ENCODE measurements at regions not wholly inside any gene's neighbourhood (a gene's known extent, or its start where the extent isn't known, plus 50 kb on each side); places are given as distances from the start of the nearest gene placed in this dataset.
A peak's percentile ranks its signal among the peaks of the same experiment; 100 is the strongest.

DNA sequence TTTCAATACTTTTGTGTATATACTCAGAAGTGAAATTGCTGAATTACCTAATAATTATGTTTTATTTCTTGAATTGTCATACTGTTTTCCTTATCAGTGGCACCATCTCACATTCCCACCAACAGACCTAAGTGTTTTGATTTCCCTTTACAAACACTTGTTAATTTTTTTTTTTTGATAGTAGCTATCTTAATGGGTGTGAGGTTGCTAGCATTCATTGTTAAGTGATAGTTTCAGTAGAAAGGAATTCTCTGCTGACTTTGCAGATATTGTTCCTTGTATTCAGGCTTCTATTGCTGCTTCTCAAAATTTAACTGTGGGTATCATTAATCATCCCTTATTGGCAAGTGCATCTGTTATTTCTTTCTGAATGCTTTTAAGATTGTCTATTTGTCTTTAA is 927.5 kb upstream of the SLIT2 start:
- DNase-seq (ENCODE audit: low read depth): no peak
- TF ChIP-seq CTCF (conservative IDR thresholded peaks at IDR 0.05; ENCODE audit: low read depth, low read length): no peak
- H3K4me3 ChIP-seq (ENCODE audit: low read depth, low read length): no peak overlapping the region

DNA sequence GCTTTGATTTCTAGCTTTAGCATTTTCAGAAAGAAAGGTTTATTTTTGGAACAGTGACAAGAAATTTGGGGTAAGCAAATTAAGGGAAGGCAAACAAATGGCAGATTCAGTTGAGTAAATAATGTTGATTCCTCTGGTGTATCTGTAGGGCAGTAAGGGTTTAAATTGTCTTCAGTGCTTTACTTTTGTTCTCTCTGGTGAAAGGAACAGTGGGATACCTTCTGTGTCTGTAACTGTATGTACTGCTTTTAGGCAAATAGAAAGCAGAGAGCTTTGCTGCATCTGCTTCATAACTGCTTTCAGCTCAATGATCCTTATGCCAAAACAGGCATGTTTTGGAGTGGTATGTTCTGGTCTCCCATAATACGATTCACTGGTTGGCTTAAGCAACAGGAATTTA is 932.1 kb upstream of the SLIT2 start:
- no peak overlapping the region for H3K4me3 ChIP-seq (ENCODE audit: low read depth, low read length)
- TF ChIP-seq CTCF (conservative IDR thresholded peaks at IDR 0.05; ENCODE audit: low read depth, low read length): no peak
- no peak for DNase-seq (ENCODE audit: low read depth)

DNA sequence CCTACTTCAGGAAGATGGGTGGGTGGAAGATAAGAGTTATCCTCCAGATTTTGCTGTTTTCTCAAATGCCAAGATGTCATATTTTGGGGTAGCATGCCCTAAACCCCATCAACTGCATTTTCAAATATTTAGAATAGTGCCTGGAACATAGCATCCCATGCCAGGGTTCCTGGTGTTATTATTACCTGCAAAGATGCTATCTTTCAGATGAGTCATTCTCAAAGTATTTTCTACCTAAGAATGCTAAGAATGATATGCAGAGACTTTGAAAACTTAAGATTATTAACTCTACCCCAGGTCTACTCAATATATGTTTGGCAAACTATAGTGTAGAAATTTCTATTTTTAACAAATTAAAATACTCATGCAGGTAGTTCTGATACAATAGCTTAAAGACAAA is 934.3 kb upstream of the SLIT2 start:
- no peak for TF ChIP-seq CTCF (conservative IDR thresholded peaks at IDR 0.05; ENCODE audit: low read depth, low read length)
- no peak for DNase-seq (ENCODE audit: low read depth)
- H3K4me3 ChIP-seq (ENCODE audit: low read depth, low read length): no peak overlapping the region

DNA sequence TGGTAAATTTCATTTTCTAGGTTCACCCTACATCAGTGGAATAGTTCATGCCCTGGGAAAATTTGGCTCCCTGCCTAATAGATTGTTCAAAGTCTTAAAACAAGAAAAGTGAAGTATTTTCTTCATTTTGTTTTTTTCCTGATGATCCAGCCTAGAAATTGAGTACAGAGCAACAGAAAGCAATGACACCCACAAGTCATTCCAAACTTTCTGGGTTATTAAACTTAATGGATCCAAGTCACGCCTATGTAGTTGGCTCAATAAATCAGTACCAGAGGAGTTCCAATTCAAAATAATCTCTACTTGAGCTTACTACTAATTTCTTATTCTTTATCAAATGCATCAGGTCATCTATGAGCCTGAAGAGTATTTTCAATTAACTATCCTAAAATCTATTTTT is 937.6 kb upstream of the SLIT2 start:
- no peak for DNase-seq (ENCODE audit: low read depth)
- TF ChIP-seq CTCF (conservative IDR thresholded peaks at IDR 0.05; ENCODE audit: low read depth, low read length): no peak
- H3K4me3 ChIP-seq (ENCODE audit: low read depth, low read length): no peak overlapping the region

GRCh38 chr4:19309378-19309777 is 942.3 kb upstream of the SLIT2 start:
- TF ChIP-seq CTCF (conservative IDR thresholded peaks at IDR 0.05; ENCODE audit: low read depth, low read length): peak; percentile 64
- H3K4me3 ChIP-seq (ENCODE audit: low read depth, low read length): no peak overlapping the region
- peak; percentile 12 for DNase-seq (ENCODE audit: low read depth)

DNA sequence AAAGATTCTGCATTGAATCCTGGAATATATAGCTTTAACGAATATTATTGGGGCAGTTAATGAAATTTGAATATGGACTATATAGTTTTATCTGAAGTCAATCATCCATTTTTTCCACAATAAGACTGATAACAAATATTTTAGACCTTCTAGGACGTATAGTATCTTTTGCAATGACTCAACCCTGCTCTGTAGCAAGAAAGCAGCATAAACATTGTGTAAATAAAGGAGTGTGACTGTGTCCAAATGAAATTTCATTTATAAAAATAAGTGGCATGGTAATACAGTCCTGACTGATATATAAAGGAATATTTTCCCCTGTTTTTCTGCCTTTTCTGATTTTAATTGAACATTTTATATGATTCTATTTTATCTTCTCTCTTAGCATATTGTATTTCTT is 947.7 kb upstream of the SLIT2 start:
- no peak for DNase-seq (ENCODE audit: low read depth)
- no peak for TF ChIP-seq CTCF (conservative IDR thresholded peaks at IDR 0.05; ENCODE audit: low read depth, low read length)
- H3K4me3 ChIP-seq (ENCODE audit: low read depth, low read length): no peak overlapping the region

DNA sequence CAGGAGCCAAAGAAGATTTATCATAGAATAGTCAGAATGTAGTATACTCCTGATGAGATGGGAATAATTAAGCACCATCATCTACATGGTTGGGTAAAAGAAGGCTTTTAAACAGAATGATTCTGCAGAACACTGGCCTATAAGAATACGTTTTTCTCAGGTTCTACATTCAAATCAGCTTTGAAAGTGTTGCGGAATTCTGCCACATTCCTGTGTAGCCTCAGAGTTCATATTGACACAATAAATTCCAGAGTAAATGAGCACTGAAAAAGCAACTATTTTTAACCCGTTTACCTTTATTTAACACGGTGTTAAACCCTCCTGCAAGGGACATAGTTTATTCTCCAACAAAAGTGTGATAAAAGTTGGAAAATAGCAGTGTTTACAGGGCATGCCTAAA is 950.2 kb upstream of the SLIT2 start:
- H3K4me3 ChIP-seq (ENCODE audit: low read depth, low read length): no peak overlapping the region
- TF ChIP-seq CTCF (conservative IDR thresholded peaks at IDR 0.05; ENCODE audit: low read depth, low read length): no peak
- no peak for DNase-seq (ENCODE audit: low read depth)
